ENCODE measurements at regions not wholly inside any gene's neighbourhood (a gene's known extent, or its start where the extent isn't known, plus 50 kb on each side); places are given as distances from the start of the nearest gene placed in this dataset.

DNA sequence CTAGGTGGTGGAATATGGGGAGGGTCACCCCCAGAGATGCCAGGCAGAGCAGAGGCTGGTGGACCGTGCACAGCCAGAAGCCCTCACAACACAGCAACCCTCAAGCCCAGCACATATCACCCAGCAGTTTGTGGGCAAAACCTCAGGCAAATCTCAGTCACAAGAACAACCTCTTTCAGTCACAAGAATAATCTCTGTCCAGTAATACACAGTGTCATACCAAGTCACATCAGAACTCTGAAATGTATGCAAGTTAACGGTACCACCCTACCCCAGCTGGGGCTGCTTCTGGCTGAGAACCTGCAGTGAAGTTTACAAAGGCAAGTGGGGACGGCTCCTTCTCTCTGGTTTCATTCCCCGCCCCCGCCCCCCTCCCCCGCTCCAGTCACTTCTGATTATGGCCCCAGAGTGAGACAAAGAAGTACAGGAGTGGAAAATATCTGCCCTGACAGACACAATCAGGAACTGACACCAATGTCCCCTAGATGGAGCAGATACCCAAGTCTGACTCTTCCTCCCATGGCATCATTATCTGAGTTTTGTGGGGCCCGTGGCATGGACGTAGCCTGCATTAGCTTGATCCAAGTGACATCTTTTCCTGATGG, 480.9 kb upstream of the TMEM132C start:
- intact Hi-C loops (cut with DNase I), result no loop called here
- Histone ChIP-seq H3K4me1 (no peaks in the 10 kb centered on the region), H3K4me3 (no peak overlapping the region), H3K36me3 (no peaks in the 10 kb centered on the region), H3K27ac (no peak overlapping the region), H3K27me3 (no peaks in the 10 kb centered on the region), H3K9me3 (no peaks in the 10 kb centered on the region)
- DNase-seq, result no peak
- no peak for ATAC-seq
- TF ChIP-seq, protein P1, sequence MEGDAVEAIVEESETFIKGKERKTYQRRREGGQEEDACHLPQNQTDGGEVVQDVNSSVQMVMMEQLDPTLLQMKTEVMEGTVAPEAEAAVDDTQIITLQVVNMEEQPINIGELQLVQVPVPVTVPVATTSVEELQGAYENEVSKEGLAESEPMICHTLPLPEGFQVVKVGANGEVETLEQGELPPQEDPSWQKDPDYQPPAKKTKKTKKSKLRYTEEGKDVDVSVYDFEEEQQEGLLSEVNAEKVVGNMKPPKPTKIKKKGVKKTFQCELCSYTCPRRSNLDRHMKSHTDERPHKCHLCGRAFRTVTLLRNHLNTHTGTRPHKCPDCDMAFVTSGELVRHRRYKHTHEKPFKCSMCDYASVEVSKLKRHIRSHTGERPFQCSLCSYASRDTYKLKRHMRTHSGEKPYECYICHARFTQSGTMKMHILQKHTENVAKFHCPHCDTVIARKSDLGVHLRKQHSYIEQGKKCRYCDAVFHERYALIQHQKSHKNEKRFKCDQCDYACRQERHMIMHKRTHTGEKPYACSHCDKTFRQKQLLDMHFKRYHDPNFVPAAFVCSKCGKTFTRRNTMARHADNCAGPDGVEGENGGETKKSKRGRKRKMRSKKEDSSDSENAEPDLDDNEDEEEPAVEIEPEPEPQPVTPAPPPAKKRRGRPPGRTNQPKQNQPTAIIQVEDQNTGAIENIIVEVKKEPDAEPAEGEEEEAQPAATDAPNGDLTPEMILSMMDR (IDR thresholded peaks at IDR 0.05), result no peak

DNA sequence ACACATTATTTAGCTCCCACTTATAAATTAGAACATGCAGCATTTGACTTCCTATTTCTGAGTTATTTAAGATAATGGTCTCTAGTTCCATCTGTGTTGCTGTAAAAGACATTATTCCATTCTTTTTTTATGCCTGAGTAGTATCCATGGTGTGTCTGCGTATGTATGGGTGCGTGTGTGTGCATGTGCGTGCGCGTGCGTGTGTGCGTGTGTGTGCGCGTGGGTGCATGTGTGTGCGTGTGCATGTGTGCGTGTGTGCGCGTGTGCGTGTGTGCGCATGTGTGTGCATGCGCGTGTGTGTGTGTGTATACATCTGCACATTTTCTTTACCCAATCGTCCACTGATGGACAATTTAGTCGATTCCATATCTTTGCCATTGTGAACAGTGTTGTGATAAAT, 479.4 kb upstream of the TMEM132C start:
- DNase-seq (no peak), ATAC-seq (no peak)
- no peaks in the 10 kb centered on the region for H3K4me1 ChIP-seq
- no peaks in the 10 kb centered on the region for H3K9me3 ChIP-seq
- no peak overlapping the region for H3K4me3 ChIP-seq
- H3K27ac ChIP-seq, result no peak overlapping the region
- TF ChIP-seq, protein P1 (IDR thresholded peaks at IDR 0.05), result no peak
- H3K36me3 ChIP-seq, result no peaks in the 10 kb centered on the region
- intact Hi-C loops (cut with DNase I), result no loop called here
- no peaks in the 10 kb centered on the region for H3K27me3 ChIP-seq

DNA sequence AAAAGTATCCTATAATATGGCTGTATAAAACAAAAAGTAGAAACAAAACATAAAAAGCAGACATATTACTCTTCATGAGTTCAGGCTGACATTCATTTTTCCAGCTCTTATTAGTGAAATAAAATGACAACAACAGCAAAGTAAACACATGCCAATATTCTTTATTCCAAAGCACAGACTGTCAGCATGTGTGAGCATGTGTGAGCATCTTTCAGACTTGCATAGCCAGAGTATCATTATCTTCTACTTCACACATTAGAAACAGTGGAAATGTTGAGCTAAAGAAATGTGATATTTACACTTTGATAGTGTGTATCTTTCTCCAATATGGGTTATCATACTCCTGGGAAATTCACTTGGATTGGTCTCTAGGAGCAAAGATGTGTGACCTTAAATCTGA, 476.6 kb upstream of the TMEM132C start:
- TF ChIP-seq, protein P1 (IDR thresholded peaks at IDR 0.05), result no peak

DNA sequence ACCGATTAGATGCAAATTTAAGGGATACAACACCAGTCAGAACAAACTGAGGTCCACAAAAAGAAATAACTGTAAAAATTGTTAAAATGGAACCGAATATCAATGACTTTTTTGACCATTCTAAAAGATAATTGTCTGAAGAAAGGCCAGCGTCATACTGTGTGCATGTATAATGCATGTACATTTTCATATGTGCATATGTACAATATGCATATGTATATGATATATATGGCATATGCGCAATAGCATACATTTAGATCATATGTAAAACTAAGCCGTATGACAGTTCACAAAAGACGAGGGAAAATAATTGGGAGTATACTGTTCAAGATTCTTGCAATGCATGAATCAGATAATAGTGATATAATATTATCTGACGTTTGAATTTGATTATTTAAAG, 475.8 kb upstream of the TMEM132C start:
- H3K4me3 ChIP-seq, result no peak overlapping the region
- H3K27ac ChIP-seq, result no peak overlapping the region
- H3K4me1 ChIP-seq, result no peaks in the 10 kb centered on the region
- no peaks in the 10 kb centered on the region for H3K27me3 ChIP-seq
- H3K36me3 ChIP-seq, result no peaks in the 10 kb centered on the region
- TF ChIP-seq, protein P1 (IDR thresholded peaks at IDR 0.05), result no peak
- ATAC-seq (no peak), DNase-seq (no peak)
- H3K9me3 ChIP-seq, result no peaks in the 10 kb centered on the region
- intact Hi-C loops (cut with DNase I), result no loop called here

More for the DNA sequence above, 476.6 kb upstream of the TMEM132C start:
- no peaks in the 10 kb centered on the region for H3K27me3 ChIP-seq
- DNase-seq (no peak), ATAC-seq (no peak)
- no peak overlapping the region for H3K4me3 ChIP-seq
- intact Hi-C loops (cut with DNase I), result no loop called here
- H3K9me3 ChIP-seq, result no peaks in the 10 kb centered on the region
- no peak overlapping the region for H3K27ac ChIP-seq
- H3K36me3 ChIP-seq, result no peaks in the 10 kb centered on the region
- H3K4me1 ChIP-seq, result no peaks in the 10 kb centered on the region

DNA sequence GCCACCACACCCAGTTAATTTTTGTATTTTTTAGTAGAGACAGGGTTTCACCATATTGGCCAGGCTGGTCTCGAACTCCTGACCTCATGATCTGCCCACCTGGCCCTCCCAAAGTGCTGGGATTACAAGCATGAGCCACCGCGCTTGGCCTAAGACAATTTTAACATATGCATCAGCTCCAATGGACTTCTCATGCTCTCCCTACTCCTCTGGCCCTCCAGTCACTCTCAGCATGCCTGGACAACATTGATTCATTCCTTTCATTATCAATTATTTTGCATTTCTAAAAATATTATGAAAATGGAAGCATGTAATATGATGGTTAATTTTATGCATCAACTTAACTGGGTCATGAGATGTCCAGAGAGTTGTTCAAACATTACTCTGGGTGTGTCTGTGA, 469.1 kb upstream of the TMEM132C start:
- intact Hi-C loops (cut with DNase I), result no loop called here

More for the DNA sequence above, 469.1 kb upstream of the TMEM132C start:
- no peak for ATAC-seq
- Histone ChIP-seq H3K27ac (no peak overlapping the region), H3K36me3 (no peaks in the 10 kb centered on the region), H3K27me3 (no peaks in the 10 kb centered on the region), H3K4me1 (no peaks in the 10 kb centered on the region), H3K4me3 (no peak overlapping the region), H3K9me3 (no peaks in the 10 kb centered on the region)
- no peak for DNase-seq
- TF ChIP-seq, protein P1 (IDR thresholded peaks at IDR 0.05), result no peak

Data from upper lobe of right lung (tissue), 1 donor.